ENCODE measurements at regions not wholly inside any gene's neighbourhood (a gene's known extent, or its start where the extent isn't known, plus 50 kb on each side); places are given as distances from the start of the nearest gene placed in this dataset.
"Not testable (repeated sequence)": the region's sequence is repeated elsewhere in the genome, so short reads cannot be mapped to it uniquely, and the experiment has no call there.

GRCh38 chr12:39699079-39699478 is 79.5 kb upstream of the ABCD2 start:
- not testable (repeated sequence) for DNase-seq

- no peak for DNase-seq
Measured at GRCh38 chr12:39697108-39697507, 77.5 kb upstream of the ABCD2 start.

GRCh38 chr12:39692258-39692853 is 72.8 kb upstream of the ABCD2 start:
- no peak for DNase-seq

GRCh38 chr12:39685854-39686657 is 66.5 kb upstream of the ABCD2 start:
- DNase-seq: no peak

- DNase-seq: no peak
Measured at GRCh38 chr12:39682689-39683477, 63.3 kb upstream of the ABCD2 start.

GRCh38 chr12:39675263-39675662 is 55.7 kb upstream of the ABCD2 start:
- DNase-seq: no peak

- no peak for DNase-seq
Measured at GRCh38 chr12:39672976-39673375, 53.4 kb upstream of the ABCD2 start.

- DNase-seq: no peak
Measured at GRCh38 chr12:39671898-39672875, 52.6 kb upstream of the ABCD2 start.

- DNase-seq: peak in 2 of 4 experiments; percentile 7 to 31
Measured at GRCh38 chr12:39669539-39669938, 49.9 kb upstream of the ABCD2 start.
